AML-193 (cell line): ENCODE measurements at regions not wholly inside any gene's neighbourhood (a gene's known extent, or its start where the extent isn't known, plus 50 kb on each side); places are given as distances from the start of the nearest gene placed in this dataset.

ENCODE experiments used
- DNase-seq, 2 experiments: peaks; one replicate each; lab custom pipeline; 2025; lab: John Stamatoyannopoulos, UW

GRCh38 chr17:71157297-71157696 lies 963.5 kb upstream of the SOX9 start:
- no peak for DNase-seq

- DNase-seq: no peak
Measured at GRCh38 chr17:71158437-71158836, 962.4 kb upstream of the SOX9 start.

DNA sequence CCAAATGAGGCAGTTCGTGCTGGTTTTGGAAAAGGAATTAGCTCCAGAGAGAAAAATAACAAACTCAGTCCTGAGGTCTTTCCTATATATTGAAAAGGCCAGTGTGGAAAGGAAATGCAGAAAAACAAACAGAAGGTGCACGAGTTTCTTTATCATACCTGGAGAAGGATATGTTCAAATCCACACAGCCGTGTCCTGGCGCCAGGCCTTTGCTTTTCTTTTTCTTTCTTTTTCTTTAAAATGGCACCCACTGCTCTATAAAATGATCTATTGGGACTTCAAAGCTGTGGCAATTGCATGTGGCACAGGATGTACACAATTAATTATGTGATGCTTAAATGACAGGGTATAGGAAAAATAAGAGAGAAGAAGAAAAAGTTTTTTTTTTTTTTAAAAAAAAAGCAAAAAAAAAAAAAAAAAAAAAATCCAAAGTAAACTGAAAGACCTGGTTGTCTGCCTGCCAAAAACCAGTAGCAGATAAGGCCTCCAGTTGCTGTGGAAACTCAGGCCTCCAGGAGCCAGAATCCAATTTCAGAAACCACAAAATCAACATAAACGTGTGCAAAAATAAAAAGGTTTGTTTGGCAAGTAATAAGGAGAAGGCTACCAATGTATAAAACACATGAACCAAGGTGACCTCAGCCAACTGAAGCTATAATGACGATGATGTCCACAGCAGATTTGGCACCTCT lies 957.6 kb upstream of the SOX9 start:
- DNase-seq: no peak

DNA sequence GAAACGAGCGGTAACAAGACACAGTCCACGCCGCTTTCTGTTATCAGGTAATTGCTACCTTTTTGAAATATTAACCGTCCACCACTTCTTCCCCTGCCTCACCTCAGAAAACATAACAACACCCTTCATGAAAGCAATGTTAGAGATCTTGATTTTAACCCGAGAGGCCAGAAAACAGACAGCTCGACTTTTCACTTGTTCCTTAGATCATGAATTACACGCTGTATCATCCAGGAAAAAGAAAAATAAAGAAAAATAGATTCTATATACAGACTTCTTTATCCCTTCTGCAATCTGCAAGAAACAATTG lies 957.1 kb upstream of the SOX9 start:
- no peak for DNase-seq

DNA sequence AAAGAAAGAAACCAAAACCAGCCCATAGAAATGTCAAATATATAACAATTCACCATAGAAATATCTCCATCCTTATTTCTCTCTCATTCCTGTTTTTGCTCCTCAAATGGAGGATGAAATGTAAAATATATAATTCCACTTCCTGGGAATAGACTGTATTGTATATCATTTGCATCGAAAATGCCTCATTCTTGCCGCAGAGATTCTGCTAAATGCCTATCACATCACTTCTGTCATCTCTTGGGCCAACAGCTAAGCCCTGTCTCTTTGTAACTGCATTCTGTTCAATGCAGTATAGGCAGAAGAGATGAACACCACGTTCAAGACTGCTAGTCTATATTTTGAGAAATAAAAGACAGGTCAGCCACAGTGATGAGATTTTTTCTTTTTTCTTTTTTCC lies 956.3 kb upstream of the SOX9 start:
- DNase-seq: no peak

GRCh38 chr17:71166311-71166710 lies 954.5 kb upstream of the SOX9 start:
- no peak for DNase-seq

DNA sequence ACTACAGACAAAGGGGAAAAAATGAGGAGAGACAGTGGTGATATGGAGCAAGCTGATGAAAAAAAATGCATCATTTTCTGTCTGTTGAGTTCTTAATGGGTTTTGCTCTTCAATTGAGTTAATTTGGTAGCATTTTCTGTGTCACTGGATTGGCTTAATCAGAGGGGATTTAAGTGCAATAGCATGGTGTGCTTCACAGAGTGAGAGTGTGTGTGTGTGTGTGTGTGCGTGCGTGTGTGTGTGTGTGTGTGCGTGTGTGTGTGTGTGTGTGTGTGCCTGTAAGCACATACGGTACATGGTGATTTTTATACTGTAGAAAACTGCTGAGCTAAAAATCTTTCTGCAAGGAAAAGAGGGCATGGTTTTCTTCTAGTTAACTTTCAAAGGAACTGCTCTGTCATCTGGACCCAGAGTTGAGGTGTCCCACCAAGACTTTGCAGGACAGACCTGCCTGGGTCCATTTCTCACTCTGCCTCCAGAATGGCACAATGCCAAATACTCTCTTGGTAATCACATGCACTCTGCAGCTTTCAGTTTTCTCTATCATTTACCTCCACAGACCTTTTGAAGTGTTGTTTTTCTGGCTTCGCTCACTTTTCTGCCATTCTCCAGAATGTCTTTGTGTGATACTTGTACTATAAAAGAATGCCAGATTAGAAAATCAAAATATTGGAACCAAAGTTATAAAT lies 952.6 kb upstream of the SOX9 start:
- no peak for DNase-seq

DNA sequence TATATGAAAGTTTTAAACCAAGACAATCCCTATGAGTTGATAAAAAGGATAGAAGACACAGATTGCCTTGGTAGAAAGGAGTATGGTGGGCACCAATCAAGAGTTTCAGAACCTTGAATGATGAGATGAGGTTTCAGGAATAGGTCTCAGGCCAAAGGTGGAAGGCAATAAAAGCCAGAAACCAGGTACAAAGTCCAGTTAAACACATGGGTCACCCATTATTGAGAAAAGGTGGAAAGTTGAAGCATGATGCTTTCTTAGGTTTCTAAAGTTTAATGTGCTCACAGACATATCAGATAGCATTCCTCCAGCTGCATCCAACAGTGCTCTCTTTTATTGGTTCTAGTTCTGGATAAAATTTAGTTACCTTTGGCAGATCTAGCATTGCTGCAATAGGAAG lies 950.8 kb upstream of the SOX9 start:
- no peak for DNase-seq

DNA sequence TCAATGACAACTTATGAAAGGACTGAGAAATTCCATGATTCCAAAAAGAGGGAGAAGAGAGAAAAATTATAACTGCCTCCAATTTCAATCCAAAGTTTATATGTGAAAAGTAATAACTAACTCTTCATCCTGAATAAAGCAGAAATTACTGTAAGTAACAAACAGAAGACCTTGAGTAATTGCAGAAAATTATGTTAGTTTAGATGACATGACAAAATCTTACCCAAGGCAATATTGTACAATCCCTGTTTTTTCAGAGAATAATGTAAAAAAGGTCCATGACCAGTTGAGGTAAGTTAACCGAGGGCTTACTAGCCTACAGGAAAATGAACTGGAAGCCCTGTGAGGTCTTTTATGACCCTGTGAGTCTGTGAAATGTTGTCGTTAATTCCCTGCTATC lies 949.5 kb upstream of the SOX9 start:
- DNase-seq: no peak

DNA sequence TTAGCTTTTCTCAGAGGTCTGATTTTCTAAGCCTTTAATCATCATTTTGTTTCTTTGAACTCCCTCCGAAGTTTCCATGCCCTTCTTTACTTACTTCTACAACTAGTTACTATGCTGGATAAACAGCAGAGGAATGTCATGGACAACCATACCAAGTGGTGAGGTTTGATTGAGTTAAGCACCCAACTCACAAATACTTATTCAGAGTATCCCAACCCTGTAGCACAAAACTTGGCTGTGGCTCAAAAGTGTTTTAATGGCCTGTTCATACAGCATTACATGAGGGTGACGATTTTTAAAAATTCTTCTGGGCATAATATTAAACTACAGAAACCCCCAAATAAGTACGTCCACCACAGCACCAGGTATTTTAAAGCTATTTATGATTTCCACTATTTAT lies 946.8 kb upstream of the SOX9 start:
- no peak for DNase-seq

- DNase-seq: no peak
Measured at GRCh38 chr17:71176331-71176730, 944.5 kb upstream of the SOX9 start.

DNA sequence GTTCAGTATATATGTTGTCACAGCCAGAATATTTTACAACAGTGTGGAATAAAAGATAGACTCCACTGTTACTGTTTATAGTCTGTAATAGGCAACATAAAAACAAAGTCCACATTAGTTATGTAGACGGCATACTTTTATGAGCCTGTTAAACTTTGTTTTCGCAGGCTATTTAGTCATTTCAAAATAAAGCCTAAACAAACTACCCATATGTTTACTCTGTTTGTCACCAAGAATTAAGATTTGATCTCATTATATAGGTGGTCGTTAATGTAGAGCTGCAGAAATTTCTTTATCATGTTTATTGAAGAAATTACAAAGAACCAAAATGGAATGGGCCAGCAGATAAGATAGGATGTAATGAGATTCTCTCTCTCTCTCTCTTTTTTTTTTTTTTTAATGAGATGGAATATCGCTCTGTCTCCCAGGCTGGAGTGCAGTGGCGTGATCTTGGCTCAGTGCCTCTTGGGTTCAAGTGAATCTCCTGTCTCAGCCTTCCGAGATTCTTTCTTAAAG lies 943.8 kb upstream of the SOX9 start:
- DNase-seq: no peak

DNA sequence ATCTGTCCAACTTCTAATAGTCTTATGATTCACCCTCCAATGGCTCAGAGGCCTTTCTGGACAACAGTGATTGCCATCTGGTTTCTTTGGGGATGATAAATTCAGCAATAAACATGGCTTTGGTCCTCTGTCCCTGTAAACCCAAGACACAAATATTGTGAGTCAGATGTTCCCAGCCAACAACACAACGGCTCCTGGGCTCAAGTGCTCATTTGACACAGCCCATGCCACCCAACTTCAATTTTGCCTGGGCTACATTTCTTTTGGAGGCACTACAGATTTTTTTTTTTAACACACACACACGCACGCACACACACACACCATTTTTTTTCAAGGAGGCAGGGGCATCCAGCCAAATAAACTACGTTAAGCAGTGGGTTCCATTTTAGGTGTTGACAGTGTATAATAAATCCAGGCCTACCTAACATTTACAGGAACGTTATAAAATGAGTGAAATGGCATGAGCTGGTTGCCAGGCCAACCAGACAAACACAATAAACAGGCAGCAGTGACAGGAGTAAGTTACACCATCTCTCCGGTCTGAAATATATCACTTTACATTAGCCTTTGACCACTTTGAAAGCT lies 939.9 kb upstream of the SOX9 start:
- no peak for DNase-seq

DNA sequence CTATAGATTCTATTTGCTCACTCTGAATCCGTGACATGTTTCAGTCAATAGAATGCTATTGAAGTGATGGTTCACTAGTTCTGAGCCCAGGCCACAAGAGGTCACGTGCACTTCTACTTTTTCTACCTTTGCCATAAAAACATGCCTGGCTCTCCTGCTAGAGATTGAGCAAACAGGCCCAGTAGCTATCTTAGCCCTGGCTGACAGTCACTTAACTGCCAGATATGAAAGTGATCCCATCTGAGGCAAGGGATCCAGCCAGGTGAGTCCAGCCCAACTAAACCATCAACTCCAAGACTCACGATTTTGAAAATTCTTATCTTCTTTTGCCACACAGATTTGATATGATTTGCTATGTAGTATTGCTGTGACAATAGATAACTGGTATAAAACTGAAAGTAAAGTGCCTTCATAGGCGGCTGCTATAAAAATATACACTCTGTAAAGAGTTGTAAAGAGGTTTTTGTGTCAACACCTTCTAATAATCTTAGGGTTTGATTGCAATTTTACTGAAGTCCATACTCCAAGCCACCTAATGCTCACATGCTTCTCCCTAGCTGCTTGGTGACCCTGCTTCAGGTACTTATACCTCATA lies 937.7 kb upstream of the SOX9 start:
- DNase-seq: no peak

GRCh38 chr17:71184716-71185115 lies 936.1 kb upstream of the SOX9 start:
- DNase-seq: no peak

GRCh38 chr17:71187145-71187878 lies 933.5 kb upstream of the SOX9 start:
- DNase-seq: no peak

- no peak for DNase-seq
Measured at GRCh38 chr17:71188811-71189492, 931.9 kb upstream of the SOX9 start.

DNA sequence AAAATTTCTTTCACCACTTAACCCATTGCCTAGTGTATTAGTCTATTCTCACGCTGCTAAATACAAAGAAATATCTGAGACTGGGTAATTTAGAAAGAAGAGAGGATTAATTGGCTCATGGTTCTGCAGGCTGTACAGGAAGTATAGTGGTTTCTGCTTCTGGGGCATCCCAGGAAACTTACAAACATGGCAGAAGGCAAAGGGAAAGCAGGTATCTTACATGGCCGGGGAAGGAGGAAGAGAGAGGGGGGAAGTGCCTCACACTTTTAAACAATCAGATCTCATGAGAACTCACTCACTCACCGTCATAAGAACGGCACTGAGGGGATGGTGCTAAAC lies 931.4 kb upstream of the SOX9 start:
- no peak for DNase-seq

GRCh38 chr17:71192039-71192555 lies 928.7 kb upstream of the SOX9 start:
- no peak for DNase-seq

DNA sequence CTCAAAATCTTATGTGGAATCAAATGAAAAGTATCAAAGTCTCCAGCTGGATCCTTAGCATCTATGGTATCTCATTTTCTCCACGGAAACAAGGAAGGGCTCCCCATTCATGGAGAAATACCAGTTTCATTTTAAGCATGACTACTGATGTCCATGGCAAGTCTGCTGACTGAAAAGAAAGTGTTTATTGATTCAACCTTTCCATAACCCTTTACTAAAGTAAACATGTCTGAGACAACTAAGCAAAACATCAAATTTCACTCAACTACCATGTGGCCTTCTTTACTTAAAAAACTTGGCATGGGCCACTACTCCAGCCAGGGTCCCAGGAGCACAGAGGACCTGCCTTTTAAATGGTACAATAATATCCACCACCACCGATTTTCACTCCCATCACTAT lies 928.0 kb upstream of the SOX9 start:
- DNase-seq: no peak

DNA sequence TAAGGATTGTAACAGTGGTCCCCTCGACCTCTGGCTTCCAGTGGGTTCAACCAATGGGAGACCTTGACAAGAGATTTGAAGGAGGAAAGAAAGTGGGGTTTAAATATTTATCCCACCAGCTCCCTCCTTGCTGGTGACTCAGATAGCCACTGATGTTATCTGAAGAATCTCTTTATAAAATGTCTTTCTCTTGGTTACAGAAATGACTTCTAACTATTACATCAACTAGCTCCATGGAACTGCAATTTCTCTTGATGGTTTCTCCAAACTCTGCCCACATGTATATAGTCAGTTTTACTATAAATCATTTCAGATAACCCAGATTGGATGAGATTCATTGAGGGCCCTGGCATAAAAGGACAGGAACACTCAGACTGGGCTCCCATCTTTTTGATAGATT lies 920.2 kb upstream of the SOX9 start:
- no peak for DNase-seq

DNA sequence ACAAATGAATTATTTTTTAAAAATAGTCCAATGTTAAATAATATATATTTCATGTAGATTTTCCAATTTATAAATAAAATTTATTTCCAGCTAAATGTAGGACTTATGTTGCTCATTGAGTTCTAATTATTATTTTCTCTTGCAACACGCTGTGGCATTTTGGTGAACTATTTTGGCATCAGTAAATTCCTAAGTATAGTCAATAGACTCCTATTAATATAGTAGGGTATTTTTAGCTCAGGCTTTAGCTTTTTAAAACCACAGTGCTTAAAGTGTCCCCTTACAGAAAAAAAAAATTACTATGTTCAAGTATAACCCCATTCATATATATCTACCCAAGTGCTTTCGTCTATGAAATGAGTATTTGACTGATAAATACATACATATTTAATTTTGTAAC lies 919.2 kb upstream of the SOX9 start:
- DNase-seq: no peak
